Trophoblast cell (in vitro differentiated cells and primary cell): ENCODE measurements at regions not wholly inside any gene's neighbourhood (a gene's known extent, or its start where the extent isn't known, plus 50 kb on each side); places are given as distances from the start of the nearest gene placed in this dataset.
"Not testable (repeated sequence)": the region's sequence is repeated elsewhere in the genome, so short reads cannot be mapped to it uniquely, and the experiment has no call there.

Experiments used
- DNase-seq, 2 donors: peaks; one replicate each; pipeline ENCODE4 v3.0.0-alpha.2; 2016
- H2AFZ ChIP-seq: 2 replicates; pipeline ENCODE4 v1.6.1; 2013; ENCODE audit warnings: low read length, moderate library complexity, mild to moderate bottlenecking; ENCODE audit not compliant: insufficient read depth, poor library complexity
- H2AK5ac ChIP-seq: 2 replicates; pipeline ENCODE4 v1.6.1; 2013; ENCODE audit warnings: mild to moderate bottlenecking, low read length
- H2BK120ac ChIP-seq: 2 replicates; pipeline ENCODE4 v1.6.1; 2013; ENCODE audit warnings: low read length, mild to moderate bottlenecking, moderate library complexity; ENCODE audit not compliant: insufficient read depth, poor library complexity
- H2BK12ac ChIP-seq: 2 replicates; pipeline ENCODE4 v1.6.1; 2013; ENCODE audit warnings: mild to moderate bottlenecking, low read length, moderate library complexity
- H2BK5ac ChIP-seq: 2 replicates; pipeline ENCODE4 v1.6.1; 2013; ENCODE audit warnings: low read length, low read depth, moderate library complexity, mild to moderate bottlenecking; ENCODE audit not compliant: poor library complexity
- H3K14ac ChIP-seq: 2 replicates; pipeline ENCODE4 v1.6.1; 2013; ENCODE audit warnings: mild to moderate bottlenecking, low read length
- H3K18ac ChIP-seq: 2 replicates; pipeline ENCODE4 v1.6.1; 2013; ENCODE audit warnings: mild to moderate bottlenecking, low read length
- H3K23ac ChIP-seq: 2 replicates; pipeline ENCODE4 v1.6.1; 2013; ENCODE audit warnings: low read length
- H3K27ac ChIP-seq: 2 replicates; pipeline ENCODE4 v1.5.1; 2013; ENCODE audit warnings: low read depth, mild to moderate bottlenecking, inconsistent platforms, low read length, moderate library complexity
- H3K27me3 ChIP-seq: 2 replicates; pipeline ENCODE4 v1.6.1; 2013; ENCODE audit warnings: inconsistent platforms, mild to moderate bottlenecking, low read length, moderate library complexity; ENCODE audit not compliant: insufficient read depth
- H3K36me3 ChIP-seq, 2 experiments: 1 replicate in 1 of 2; 2 replicates in 1 of 2; pipeline ENCODE4 v1.6.1; 2013; ENCODE audit warnings: low read length in 2 of 2, mild to moderate bottlenecking in 2 of 2, moderate library complexity in 1 of 2; ENCODE audit not compliant: insufficient read depth in 2 of 2, control insufficient read depth in 1 of 2
- H3K4ac ChIP-seq: 2 replicates; pipeline ENCODE4 v1.6.1; 2013; ENCODE audit warnings: low read depth, mild to moderate bottlenecking, low read length, moderate library complexity
- H3K4me1 ChIP-seq, 2 experiments: 1 replicate in 1 of 2; 2 replicates in 1 of 2; pipeline ENCODE4 v1.6.1; 2013; ENCODE audit warnings: low read length in 2 of 2, mild to moderate bottlenecking in 2 of 2, moderate library complexity in 1 of 2; ENCODE audit not compliant: insufficient read depth in 2 of 2, control insufficient read depth in 1 of 2
- H3K4me2 ChIP-seq: 2 replicates; pipeline ENCODE4 v1.6.1; 2013; ENCODE audit warnings: inconsistent platforms, mild to moderate bottlenecking, low read length, moderate library complexity
- H3K4me3 ChIP-seq: 2 replicates; pipeline ENCODE4 v1.5.1; 2013; ENCODE audit warnings: mild to moderate bottlenecking, low read depth, low read length, inconsistent platforms
- H3K79me1 ChIP-seq: one replicate; pipeline ENCODE4 v1.6.1; 2013; ENCODE audit warnings: low read length
- H3K79me2 ChIP-seq: 2 replicates; pipeline ENCODE4 v1.6.1; 2013; ENCODE audit warnings: low read length, mild to moderate bottlenecking; ENCODE audit not compliant: control insufficient read depth, insufficient read depth, poor library complexity
- H3K9ac ChIP-seq: 2 replicates; pipeline ENCODE4 v1.6.1; 2013; ENCODE audit warnings: mild to moderate bottlenecking, low read length
- H3K9me3 ChIP-seq: 2 replicates; pipeline ENCODE4 v1.6.1; 2013; ENCODE audit warnings: low read depth, mild to moderate bottlenecking, control low read depth, inconsistent platforms, low read length; ENCODE audit not compliant: insufficient read depth
- H4K12ac ChIP-seq: 2 replicates; pipeline ENCODE4 v1.6.1; 2013; ENCODE audit warnings: low read depth, mild to moderate bottlenecking, low read length, moderate library complexity
- H4K8ac ChIP-seq: 2 replicates; pipeline ENCODE4 v1.6.1; 2013; ENCODE audit warnings: low read depth, mild to moderate bottlenecking, low read length, moderate library complexity
- H4K91ac ChIP-seq: one replicate; pipeline ENCODE4 v1.6.1; 2013; ENCODE audit warnings: low read depth, mild to moderate bottlenecking, low read length, moderate library complexity
- WGBS: extraction: QIAGEN DNeasy Blood & Tissue Kit; methylation state at CpG from one replicate; pipeline ENCODE4 v1.1.7; 2013; ENCODE audit warnings: missing lambda C conversion rate; ENCODE audit not compliant: insufficient read length, insufficient coverage; ENCODE audit errors: extremely low coverage; 5-methylcytosine and 5-hydroxymethylcytosine counted together

- not testable (repeated sequence) for H3K4me1 ChIP-seq, H3K4me3 ChIP-seq, H3K4me2 ChIP-seq, H3K18ac ChIP-seq, H3K27ac ChIP-seq, H3K4ac ChIP-seq, H3K9me3 ChIP-seq, H4K8ac ChIP-seq, H4K91ac ChIP-seq, H2BK5ac ChIP-seq, H4K12ac ChIP-seq, H3K79me2 ChIP-seq, H3K36me3 ChIP-seq, H3K14ac ChIP-seq, H2AFZ ChIP-seq, H3K23ac ChIP-seq, H2AK5ac ChIP-seq, H3K79me1 ChIP-seq, H3K9ac ChIP-seq, H2BK12ac ChIP-seq, DNase-seq, H3K27me3 ChIP-seq, H2BK120ac ChIP-seq
- WGBS, result no CpG with 5 or more reads among the region's 9 CpGs
These were observed 401.2 kb upstream of the USP9Y start for GRCh38 chrY:12299796-12300195.

- DNase-seq, result no peak
- Histone ChIP-seq H3K27ac (no peak overlapping the region), H4K8ac (no peak overlapping the region), H3K79me2 (no peaks in the 10 kb centered on the region), H4K91ac (no peak overlapping the region), H2BK12ac (no peak overlapping the region), H3K4ac (no peak overlapping the region), H3K4me3 (no peak overlapping the region), H2BK5ac (no peak overlapping the region), H2AK5ac (no peak overlapping the region), H3K9ac (no peak overlapping the region), H3K79me1 (no peaks in the 10 kb centered on the region), H4K12ac (no peak overlapping the region), H3K18ac (no peak overlapping the region), H3K14ac (no peak overlapping the region), H3K4me1 (no peaks in the 10 kb centered on the region), H3K27me3 (no peaks in the 10 kb centered on the region), H3K4me2 (no peak overlapping the region), H2BK120ac (no peak overlapping the region), H3K23ac (no peak overlapping the region), H3K9me3 (no peaks in the 10 kb centered on the region), H3K36me3 (no peaks in the 10 kb centered on the region), H2AFZ (no peak overlapping the region)
- no CpG with 5 or more reads among the region's 4 CpGs for WGBS
These were observed 397.6 kb upstream of the USP9Y start for GRCh38 chrY:12303464-12303863.

DNA sequence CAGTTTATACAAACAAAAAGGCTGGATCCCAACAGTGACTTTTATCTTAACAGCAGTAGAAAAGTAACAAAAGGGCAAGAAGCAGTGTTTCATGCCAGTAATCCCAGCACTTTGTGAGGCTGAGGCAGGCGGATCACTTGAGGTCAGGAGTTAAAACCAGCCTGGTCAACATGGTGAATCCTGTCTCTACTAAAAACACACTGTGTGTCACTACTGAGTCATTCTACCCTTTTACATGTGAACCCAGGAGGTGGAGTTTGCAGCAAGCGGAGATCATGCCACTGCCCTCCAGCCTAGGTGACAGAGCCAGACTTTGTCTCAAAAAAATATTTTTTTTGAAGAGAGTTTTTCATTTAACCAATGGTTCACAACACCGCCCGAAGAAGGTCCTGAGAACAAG is 395.6 kb upstream of the USP9Y start:
- H2AK5ac ChIP-seq, result no peak overlapping the region
- no peak overlapping the region for H2BK12ac ChIP-seq
- H3K9ac ChIP-seq, result no peak overlapping the region
- no peaks in the 10 kb centered on the region for H3K27me3 ChIP-seq
- H2AFZ ChIP-seq, result no peak overlapping the region
- H3K4me2 ChIP-seq, result no peak overlapping the region
- no peak overlapping the region for H4K8ac ChIP-seq
- H2BK120ac ChIP-seq, result no peak overlapping the region
- H3K4me3 ChIP-seq, result no peak overlapping the region
- no CpG with 5 or more reads among the region's 4 CpGs for WGBS
- no peak for DNase-seq
- H4K12ac ChIP-seq, result no peak overlapping the region
- no peaks in the 10 kb centered on the region for H3K4me1 ChIP-seq
- H3K18ac ChIP-seq, result no peak overlapping the region
- H3K4ac ChIP-seq, result no peak overlapping the region
- no peak overlapping the region for H2BK5ac ChIP-seq
- H4K91ac ChIP-seq, result no peak overlapping the region
- H3K23ac ChIP-seq, result no peak overlapping the region
- H3K79me1 ChIP-seq, result no peaks in the 10 kb centered on the region
- H3K9me3 ChIP-seq, result no peaks in the 10 kb centered on the region
- H3K79me2 ChIP-seq, result no peaks in the 10 kb centered on the region
- no peak overlapping the region for H3K14ac ChIP-seq
- no peak overlapping the region for H3K27ac ChIP-seq
- no peaks in the 10 kb centered on the region for H3K36me3 ChIP-seq

DNA sequence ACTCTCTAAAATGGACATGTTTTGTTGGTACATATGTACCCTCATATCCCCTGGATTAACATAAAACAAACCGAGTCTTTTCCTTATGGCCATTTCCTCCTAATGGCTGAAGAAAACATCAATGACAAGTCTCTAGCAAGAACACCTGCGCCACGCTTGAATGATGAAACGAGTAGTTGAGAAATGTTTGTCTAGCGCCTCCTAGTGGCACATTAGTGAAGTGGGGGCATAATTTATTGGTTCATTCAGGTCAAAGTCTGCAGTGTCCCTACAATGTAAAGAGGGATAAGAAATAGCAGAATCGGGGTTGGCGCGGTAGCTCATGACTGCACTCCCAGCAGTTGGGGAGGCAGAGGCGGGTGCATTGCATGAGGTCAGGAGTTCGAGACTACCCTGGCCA is 391.8 kb upstream of the USP9Y start:
- Histone ChIP-seq H3K9me3 (peaks cover 7% of the 10 kb centered on the region), H3K23ac (no peak overlapping the region), H2BK12ac (no peak overlapping the region), H4K12ac (no peak overlapping the region), H3K18ac (no peak overlapping the region), H4K91ac (no peak overlapping the region), H3K14ac (no peak overlapping the region), H3K27me3 (no peaks in the 10 kb centered on the region), H3K4me1 (no peaks in the 10 kb centered on the region), H4K8ac (no peak overlapping the region), H3K9ac (no peak overlapping the region), H2BK120ac (no peak overlapping the region), H3K4me2 (no peak overlapping the region), H3K4me3 (no peak overlapping the region), H2AK5ac (no peak overlapping the region), H3K79me2 (no peaks in the 10 kb centered on the region), H2AFZ (no peak overlapping the region), H2BK5ac (no peak overlapping the region), H3K4ac (no peak overlapping the region), H3K36me3 (no peaks in the 10 kb centered on the region), H3K79me1 (no peaks in the 10 kb centered on the region), H3K27ac (no peak overlapping the region)
- DNase-seq, result peak in 1 of 2 donors; percentile 37
- no CpG with 5 or more reads among the region's 10 CpGs for WGBS
